ENCODE measurements at regions not wholly inside any gene's neighbourhood (a gene's known extent, or its start where the extent isn't known, plus 50 kb on each side); places are given as distances from the start of the nearest gene placed in this dataset.
"Not testable (repeated sequence)": the region's sequence is repeated elsewhere in the genome, so short reads cannot be mapped to it uniquely, and the experiment has no call there.

GRCh38 chr10:34885011-34885410, 69.9 kb upstream of the PARD3 start:
- Histone ChIP-seq H3K27ac (no peak overlapping the region), H3K27me3 (no peaks in the 10 kb centered on the region), H3K4me3 (no peak overlapping the region), H3K9me3 (no peaks in the 10 kb centered on the region), H3K4me1 (no peaks in the 10 kb centered on the region), H3K36me3 (no peaks in the 10 kb centered on the region)
- 81% methylated on average over 4 of the region's 4 CpGs for WGBS (ENCODE audit: insufficient coverage, low coverage, low lambda C conversion rate, missing lambda C conversion rate)
- no peak for DNase-seq
- TF ChIP-seq POLR2A (IDR thresholded peaks at IDR 0.05) = no peak
- TF ChIP-seq, protein P1, sequence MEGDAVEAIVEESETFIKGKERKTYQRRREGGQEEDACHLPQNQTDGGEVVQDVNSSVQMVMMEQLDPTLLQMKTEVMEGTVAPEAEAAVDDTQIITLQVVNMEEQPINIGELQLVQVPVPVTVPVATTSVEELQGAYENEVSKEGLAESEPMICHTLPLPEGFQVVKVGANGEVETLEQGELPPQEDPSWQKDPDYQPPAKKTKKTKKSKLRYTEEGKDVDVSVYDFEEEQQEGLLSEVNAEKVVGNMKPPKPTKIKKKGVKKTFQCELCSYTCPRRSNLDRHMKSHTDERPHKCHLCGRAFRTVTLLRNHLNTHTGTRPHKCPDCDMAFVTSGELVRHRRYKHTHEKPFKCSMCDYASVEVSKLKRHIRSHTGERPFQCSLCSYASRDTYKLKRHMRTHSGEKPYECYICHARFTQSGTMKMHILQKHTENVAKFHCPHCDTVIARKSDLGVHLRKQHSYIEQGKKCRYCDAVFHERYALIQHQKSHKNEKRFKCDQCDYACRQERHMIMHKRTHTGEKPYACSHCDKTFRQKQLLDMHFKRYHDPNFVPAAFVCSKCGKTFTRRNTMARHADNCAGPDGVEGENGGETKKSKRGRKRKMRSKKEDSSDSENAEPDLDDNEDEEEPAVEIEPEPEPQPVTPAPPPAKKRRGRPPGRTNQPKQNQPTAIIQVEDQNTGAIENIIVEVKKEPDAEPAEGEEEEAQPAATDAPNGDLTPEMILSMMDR (IDR thresholded peaks at IDR 0.05) = no peak
- ATAC-seq = no peak
- intact Hi-C loops (cut with DNase I) = no loop called here

DNA sequence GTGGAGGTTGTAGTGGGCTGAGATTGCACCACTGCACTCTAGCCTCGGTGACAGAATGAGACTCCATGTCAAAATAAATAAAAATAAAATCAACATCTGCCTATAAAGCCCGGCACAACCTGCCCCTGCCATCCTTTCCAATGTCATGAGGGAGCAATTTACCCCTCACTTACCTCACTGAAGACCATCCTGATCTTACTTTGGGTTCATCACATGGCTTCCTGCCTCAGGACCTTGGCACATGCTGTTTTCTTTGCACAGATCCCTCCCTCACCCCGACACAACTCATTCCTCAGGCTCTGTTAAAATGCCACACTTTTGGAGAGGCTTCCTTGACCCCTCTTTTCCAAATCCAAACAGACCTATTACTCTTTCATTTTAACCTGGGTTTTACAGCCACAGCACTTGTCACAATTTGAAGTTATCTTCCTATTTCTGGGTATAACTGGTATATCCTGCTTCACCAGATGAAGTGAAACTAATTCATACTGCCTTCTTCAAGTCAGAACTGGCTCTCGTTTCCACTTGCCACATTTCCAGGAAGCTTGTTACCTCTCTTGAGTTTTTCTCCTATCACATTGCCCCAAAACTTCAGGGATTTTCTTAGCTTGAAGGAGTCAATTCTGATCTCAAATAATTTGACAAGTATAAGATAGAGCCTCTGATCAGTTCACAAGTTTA, 69.3 kb upstream of the PARD3 start:
- Histone ChIP-seq H3K9me3 (no peaks in the 10 kb centered on the region), H3K4me3 (no peak overlapping the region), H3K27ac (no peak overlapping the region), H3K36me3 (no peaks in the 10 kb centered on the region), H3K27me3 (no peaks in the 10 kb centered on the region), H3K4me1 (no peaks in the 10 kb centered on the region)
- 68% methylated on average over 4 of the region's 4 CpGs for WGBS (ENCODE audit: insufficient coverage, low coverage, low lambda C conversion rate, missing lambda C conversion rate)
- ATAC-seq = no peak
- intact Hi-C loops (cut with DNase I) = no loop called here
- peak in 1 of 3 donors; percentile 2 for DNase-seq
- TF ChIP-seq, protein P1 (IDR thresholded peaks at IDR 0.05) = no peak
- no peak for TF ChIP-seq POLR2A (IDR thresholded peaks at IDR 0.05)

- TF ChIP-seq POLR2A (IDR thresholded peaks at IDR 0.05) = no peak
- TF ChIP-seq, protein P1 (IDR thresholded peaks at IDR 0.05) = no peak
- Histone ChIP-seq H3K27ac (no peak overlapping the region), H3K9me3 (no peaks in the 10 kb centered on the region), H3K27me3 (no peaks in the 10 kb centered on the region), H3K36me3 (no peaks in the 10 kb centered on the region), H3K4me3 (no peak overlapping the region), H3K4me1 (no peaks in the 10 kb centered on the region)
- WGBS (ENCODE audit: insufficient coverage, low coverage, low lambda C conversion rate, missing lambda C conversion rate) = 69% methylated on average over 7 of the region's 7 CpGs
- intact Hi-C loops (cut with DNase I) = no loop called here
- DNase-seq = no peak
- ATAC-seq = no peak
Observed at GRCh38 chr10:34880817-34881216, 65.7 kb upstream of the PARD3 start.

GRCh38 chr10:34878651-34879050, 63.6 kb upstream of the PARD3 start:
- DNase-seq; H3K27ac ChIP-seq; H3K9me3 ChIP-seq; H3K27me3 ChIP-seq; ATAC-seq; H3K4me1 ChIP-seq; H3K4me3 ChIP-seq; H3K36me3 ChIP-seq; intact Hi-C loops (cut with DNase I): not testable (repeated sequence)
- WGBS (ENCODE audit: insufficient coverage, low coverage, low lambda C conversion rate, missing lambda C conversion rate) = 44% methylated on average over 1 of the region's 1 CpG

DNA sequence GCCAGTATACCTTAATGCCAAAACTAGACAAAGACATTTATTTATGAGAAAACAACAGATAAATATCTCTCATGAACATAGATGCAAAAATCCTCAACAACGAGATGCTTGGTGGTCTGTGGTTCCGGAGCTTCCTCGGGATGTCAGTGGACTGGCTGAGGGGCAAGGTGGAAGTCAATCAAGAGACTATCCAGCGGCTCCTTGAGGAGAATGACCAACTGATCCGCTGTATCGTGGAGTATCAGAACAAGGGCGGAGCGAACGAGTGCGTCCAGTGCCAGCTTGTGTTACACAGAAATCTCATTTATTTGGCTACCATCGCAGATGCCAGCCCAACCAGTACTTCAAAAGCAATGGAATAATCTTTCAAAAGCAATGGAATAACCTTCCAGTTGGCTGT, 60.0 kb upstream of the PARD3 start:
- H3K27me3 ChIP-seq = no peaks in the 10 kb centered on the region
- H3K27ac ChIP-seq = no peak overlapping the region
- H3K36me3 ChIP-seq = no peaks in the 10 kb centered on the region
- TF ChIP-seq, protein P1 (IDR thresholded peaks at IDR 0.05) = no peak
- TF ChIP-seq POLR2A (IDR thresholded peaks at IDR 0.05) = no peak
- H3K4me1 ChIP-seq = no peaks in the 10 kb centered on the region
- DNase-seq (peak in 1 of 3 donors; percentile 15), ATAC-seq (no peak)
- intact Hi-C loops (cut with DNase I) = no loop called here
- H3K9me3 ChIP-seq = no peaks in the 10 kb centered on the region
- WGBS (ENCODE audit: insufficient coverage, low coverage, low lambda C conversion rate, missing lambda C conversion rate) = 89% methylated on average over 11 of the region's 11 CpGs
- H3K4me3 ChIP-seq = no peak overlapping the region
